Fibroblast of pulmonary artery (primary cell): ENCODE measurements at regions not wholly inside any gene's neighbourhood (a gene's known extent, or its start where the extent isn't known, plus 50 kb on each side); places are given as distances from the start of the nearest gene placed in this dataset.

Source experiments
- DNase-seq: peaks from one replicate; pipeline ENCODE4 v3.0.0-alpha.2; 2010; ENCODE audit warnings: low read depth
- H3K4me3 ChIP-seq: replicated peaks from 2 replicates; pipeline ENCODE4 v1.5.1; 2011; ENCODE audit warnings: low read depth, mild to moderate bottlenecking, control low read depth, low read length, moderate library complexity
- CTCF ChIP-seq: IDR thresholded peaks from 2 replicates; pipeline ENCODE4 v1.5.1; 2011; ENCODE audit warnings: mild to moderate bottlenecking, control low read depth, low read length, inconsistent platforms; ENCODE audit errors: missing control alignments

GRCh38 chr7:113402482-113402881, 284.1 kb upstream of the SMIM30 start:
- no peak for TF ChIP-seq CTCF
- no peak for DNase-seq
- H3K4me3 ChIP-seq = no peak overlapping the region

GRCh38 chr7:113402005-113402404, 283.7 kb upstream of the SMIM30 start:
- no peak for TF ChIP-seq CTCF
- no peak overlapping the region for H3K4me3 ChIP-seq
- no peak for DNase-seq

GRCh38 chr7:113394856-113395255, 276.5 kb upstream of the SMIM30 start:
- no peak for TF ChIP-seq CTCF
- DNase-seq = no peak
- H3K4me3 ChIP-seq = no peak overlapping the region

- no peak for DNase-seq
- no peak overlapping the region for H3K4me3 ChIP-seq
- TF ChIP-seq CTCF = no peak
These were observed 274.6 kb upstream of the SMIM30 start for GRCh38 chr7:113392841-113393540.

- no peak overlapping the region for H3K4me3 ChIP-seq
- no peak for TF ChIP-seq CTCF
- no peak for DNase-seq
These were observed 274.1 kb upstream of the SMIM30 start for GRCh38 chr7:113392421-113392820.

- no peak overlapping the region for H3K4me3 ChIP-seq
- TF ChIP-seq CTCF = no peak
- no peak for DNase-seq
These were observed 270.8 kb upstream of the SMIM30 start for GRCh38 chr7:113389112-113389646.

- no peak for DNase-seq
- no peak for TF ChIP-seq CTCF
- H3K4me3 ChIP-seq = no peak overlapping the region
These were observed 265.3 kb upstream of the SMIM30 start for GRCh38 chr7:113383638-113384037.
